ENCODE measurements at regions not wholly inside any gene's neighbourhood (a gene's known extent, or its start where the extent isn't known, plus 50 kb on each side); places are given as distances from the start of the nearest gene placed in this dataset.

- TF ChIP-seq CTCF (IDR thresholded peaks at IDR 0.05) (no peak), POLR2A (IDR thresholded peaks at IDR 0.05) (no peak)
These were observed 147.9 kb downstream of the PMP22 start for GRCh38 chr17:15117239-15117638.
